Keratinocyte (primary cell): ENCODE measurements at regions not wholly inside any gene's neighbourhood (a gene's known extent, or its start where the extent isn't known, plus 50 kb on each side); places are given as distances from the start of the nearest gene placed in this dataset.
"Not testable (repeated sequence)": the region's sequence is repeated elsewhere in the genome, so short reads cannot be mapped to it uniquely, and the experiment has no call there.

ENCODE experiments used
- DNase-seq: peaks from one replicate; pipeline ENCODE4 v3.0.0-alpha.2; 2011; ENCODE audit warnings: low read depth, missing footprints, low spot score
- FAIRE-seq: peaks from 2 replicates; lab custom pipeline; 2011; peaks lifted over from hg19 to GRCh38; lab: Jason Lieb, UNC
- H2AFZ ChIP-seq: 2 replicates; pipeline ENCODE4 v1.6.0; 2012; ENCODE audit warnings: low read length, control low read depth, inconsistent platforms; ENCODE audit not compliant: control insufficient read depth
- H3K27ac ChIP-seq: 2 replicates; pipeline ENCODE4 v1.5.1; 2011; ENCODE audit warnings: low read length; ENCODE audit not compliant: control insufficient read depth, insufficient read depth
- H3K27me3 ChIP-seq: 3 replicates; pipeline ENCODE4 v1.6.0; 2011; ENCODE audit warnings: low read length; ENCODE audit not compliant: control insufficient read depth, insufficient read depth; ENCODE audit errors: extremely low read depth
- H3K36me3 ChIP-seq, 2 experiments: 2 replicates in 1 of 2; 3 replicates in 1 of 2; pipeline ENCODE4 v1.5.1; 2011; ENCODE audit warnings: low read length in 2 of 2, mild to moderate bottlenecking in 1 of 2; ENCODE audit not compliant: control insufficient read depth in 2 of 2, insufficient read depth in 2 of 2; ENCODE audit errors: extremely low read depth in 1 of 2
- H3K4me1 ChIP-seq: 3 replicates; pipeline ENCODE4 v1.5.1; 2011; ENCODE audit warnings: low read length; ENCODE audit not compliant: control insufficient read depth, insufficient read depth; ENCODE audit errors: extremely low read depth
- H3K4me2 ChIP-seq: 3 replicates; pipeline ENCODE4 v1.6.0; 2011; ENCODE audit warnings: low read depth, low read length; ENCODE audit not compliant: control insufficient read depth, insufficient read depth; ENCODE audit errors: extremely low read depth
- H3K4me3 ChIP-seq, 3 experiments: fragments of 200-600 bp in 1 of 3; sonication (generic) in 1 of 3; 2 replicates in 2 of 3; 3 replicates in 1 of 3; pipeline ENCODE4 v1.5.1; 2011 to 2016; ENCODE audit warnings: low read length in 3 of 3, mild to moderate bottlenecking in 3 of 3, control low read depth in 2 of 3, inconsistent platforms in 1 of 3, low read depth in 1 of 3, mixed read lengths in 1 of 3, mixed run types in 1 of 3, moderate library complexity in 1 of 3; ENCODE audit not compliant: control insufficient read depth in 2 of 3, insufficient read depth in 2 of 3; ENCODE audit errors: extremely low read depth in 1 of 3
- H3K79me2 ChIP-seq: 2 replicates; pipeline ENCODE4 v1.6.0; 2012; ENCODE audit warnings: low read length; ENCODE audit not compliant: control insufficient read depth, insufficient read depth
- H3K9ac ChIP-seq: 3 replicates; pipeline ENCODE4 v1.6.0; 2011; ENCODE audit warnings: low read length; ENCODE audit not compliant: control insufficient read depth, insufficient read depth; ENCODE audit errors: extremely low read depth
- H3K9me1 ChIP-seq: 3 replicates; pipeline ENCODE4 v1.6.0; 2011; ENCODE audit warnings: low read length; ENCODE audit not compliant: control insufficient read depth, insufficient read depth; ENCODE audit errors: extremely low read depth
- H3K9me3 ChIP-seq: 2 replicates; pipeline ENCODE4 v1.5.1; 2012; ENCODE audit warnings: low read depth, low read length; ENCODE audit not compliant: control insufficient read depth
- H4K20me1 ChIP-seq: 3 replicates; pipeline ENCODE4 v1.6.0; 2011; ENCODE audit warnings: low read length; ENCODE audit not compliant: control insufficient read depth, insufficient read depth; ENCODE audit errors: extremely low read depth
- CTCF ChIP-seq, 3 experiments: IDR thresholded peaks in 1 of 3; conservative IDR thresholded peaks in 1 of 3; optimal IDR thresholded peaks in 1 of 3; 2 replicates in 2 of 3; 3 replicates in 1 of 3; pipeline versions ENCODE3 to v1.5.1; 2011; ENCODE audit warnings: low read length in 3 of 3, mild to moderate bottlenecking in 3 of 3, moderate library complexity in 2 of 3, control low read depth in 1 of 3, inconsistent platforms in 1 of 3; ENCODE audit not compliant: insufficient read depth in 2 of 3; ENCODE audit errors: extremely low read depth in 1 of 3
- EZH2 ChIP-seq: IDR thresholded peaks from one replicate; pipeline ENCODE4 v1.6.1; 2012; ENCODE audit warnings: inconsistent platforms, mild to moderate bottlenecking, low read length, moderate library complexity
- dilution Hi-C: fragments of 300-500 bp; cut with MboI; formaldehyde crosslinking; loops from one replicate; pipeline ENCODE4 v1.7.0; 2020; ENCODE audit warnings: low sequenced_read_pairs; ENCODE audit not compliant: extremely low pct_ligation_motif_present

DNA sequence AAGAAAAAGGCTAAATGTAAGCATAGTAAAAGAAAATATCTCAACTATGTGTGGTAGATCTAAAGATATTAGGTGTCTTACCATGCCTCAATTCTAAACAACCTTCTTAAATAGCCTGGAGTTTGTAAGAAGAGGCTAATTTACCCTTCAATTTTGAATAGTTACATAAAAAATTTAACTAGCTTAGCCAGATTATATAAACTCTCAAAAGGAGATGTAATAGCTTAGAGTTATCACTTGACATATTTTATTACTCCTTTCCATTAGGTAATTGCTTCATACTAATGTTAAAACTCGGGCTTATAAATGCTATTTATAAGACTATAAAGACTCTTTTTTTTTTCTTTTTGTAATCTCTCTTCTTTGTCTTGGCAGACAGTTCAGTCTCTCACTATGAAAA, 297.5 kb upstream of the PABPC4L start:
- H2AFZ ChIP-seq = no peak overlapping the region
- H3K27me3 ChIP-seq = no peaks in the 10 kb centered on the region
- no peaks in the 10 kb centered on the region for H3K4me1 ChIP-seq
- dilution Hi-C loops = no loop called here
- no peak overlapping the region for H3K9ac ChIP-seq
- no peak for DNase-seq
- H3K36me3 ChIP-seq = no peaks in the 10 kb centered on the region
- H3K79me2 ChIP-seq = no peaks in the 10 kb centered on the region
- H3K27ac ChIP-seq = no peak overlapping the region
- no peak overlapping the region for H3K4me3 ChIP-seq
- no peak for TF ChIP-seq EZH2
- no peak for TF ChIP-seq CTCF (optimal IDR thresholded peaks at IDR 0.05 in 1 of 3, IDR thresholded peaks at IDR 0.05 in 1 of 3, conservative IDR thresholded peaks at IDR 0.05 in 1 of 3; ENCODE audit: extremely low read depth in 1 of 3, insufficient read depth in 2 of 3, low read length in 3 of 3)
- no peaks in the 10 kb centered on the region for H3K9me1 ChIP-seq
- no peak for FAIRE-seq
- H4K20me1 ChIP-seq = no peaks in the 10 kb centered on the region
- no peaks in the 10 kb centered on the region for H3K9me3 ChIP-seq
- H3K4me2 ChIP-seq = no peak overlapping the region

- Histone ChIP-seq H2AFZ (no peak overlapping the region), H3K9ac (no peak overlapping the region), H4K20me1 (no peaks in the 10 kb centered on the region), H3K27me3 (no peaks in the 10 kb centered on the region), H3K27ac (no peak overlapping the region), H3K4me3 (no peak overlapping the region), H3K9me3 (no peaks in the 10 kb centered on the region), H3K4me2 (no peak overlapping the region), H3K36me3 (no peaks in the 10 kb centered on the region), H3K79me2 (no peaks in the 10 kb centered on the region), H3K9me1 (no peaks in the 10 kb centered on the region), H3K4me1 (no peaks in the 10 kb centered on the region)
- TF ChIP-seq EZH2 = no peak
- TF ChIP-seq CTCF (optimal IDR thresholded peaks at IDR 0.05 in 1 of 3, IDR thresholded peaks at IDR 0.05 in 1 of 3, conservative IDR thresholded peaks at IDR 0.05 in 1 of 3; ENCODE audit: extremely low read depth in 1 of 3, insufficient read depth in 2 of 3, low read length in 3 of 3) = no peak
- FAIRE-seq (no peak), DNase-seq (no peak)
- dilution Hi-C loops = no loop called here
These were observed 289.3 kb upstream of the PABPC4L start for GRCh38 chr4:134490863-134491262.

- H3K4me3 ChIP-seq, H3K36me3 ChIP-seq, H4K20me1 ChIP-seq, H2AFZ ChIP-seq, H3K27me3 ChIP-seq, H3K4me2 ChIP-seq, H3K27ac ChIP-seq, H3K9me3 ChIP-seq, H3K9me1 ChIP-seq, FAIRE-seq, DNase-seq, H3K79me2 ChIP-seq, H3K4me1 ChIP-seq, H3K9ac ChIP-seq, dilution Hi-C loops: not testable (repeated sequence)
These were observed 281.9 kb upstream of the PABPC4L start for GRCh38 chr4:134483514-134483913.
